ENCODE measurements at regions not wholly inside any gene's neighbourhood (a gene's known extent, or its start where the extent isn't known, plus 50 kb on each side); places are given as distances from the start of the nearest gene placed in this dataset.
A peak's percentile ranks its signal among the peaks of the same experiment; 100 is the strongest.
"Not testable (repeated sequence)": the region's sequence is repeated elsewhere in the genome, so short reads cannot be mapped to it uniquely, and the experiment has no call there.

DNA sequence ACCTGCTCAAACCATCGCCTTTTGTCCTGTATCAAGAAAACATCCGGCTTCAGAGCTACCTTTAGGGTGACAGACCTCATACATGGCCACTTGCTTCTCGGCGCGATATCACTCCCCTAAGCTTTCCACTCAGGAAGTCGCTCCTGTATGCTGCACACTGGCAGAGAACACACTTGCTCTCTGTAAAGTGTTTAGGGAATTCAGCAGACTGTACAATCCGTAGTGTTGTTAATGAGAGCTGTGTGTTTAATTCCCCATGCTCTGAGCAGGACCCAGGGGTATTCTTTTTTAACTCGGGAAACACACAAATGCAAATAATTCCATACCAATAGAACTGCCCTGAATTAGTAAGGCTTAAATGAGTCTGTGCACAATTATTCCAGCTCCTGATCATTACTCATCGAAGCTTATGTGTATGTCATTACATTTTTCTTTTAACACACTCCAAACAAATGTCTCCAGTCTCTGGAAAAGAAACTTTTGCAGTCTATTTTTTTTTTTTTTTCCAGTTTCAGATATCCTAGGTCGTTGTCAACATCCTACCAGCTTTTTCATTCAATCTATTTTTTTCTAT lies 338.7 kb upstream of the ARID1B start:
- no peak for DNase-seq

DNA sequence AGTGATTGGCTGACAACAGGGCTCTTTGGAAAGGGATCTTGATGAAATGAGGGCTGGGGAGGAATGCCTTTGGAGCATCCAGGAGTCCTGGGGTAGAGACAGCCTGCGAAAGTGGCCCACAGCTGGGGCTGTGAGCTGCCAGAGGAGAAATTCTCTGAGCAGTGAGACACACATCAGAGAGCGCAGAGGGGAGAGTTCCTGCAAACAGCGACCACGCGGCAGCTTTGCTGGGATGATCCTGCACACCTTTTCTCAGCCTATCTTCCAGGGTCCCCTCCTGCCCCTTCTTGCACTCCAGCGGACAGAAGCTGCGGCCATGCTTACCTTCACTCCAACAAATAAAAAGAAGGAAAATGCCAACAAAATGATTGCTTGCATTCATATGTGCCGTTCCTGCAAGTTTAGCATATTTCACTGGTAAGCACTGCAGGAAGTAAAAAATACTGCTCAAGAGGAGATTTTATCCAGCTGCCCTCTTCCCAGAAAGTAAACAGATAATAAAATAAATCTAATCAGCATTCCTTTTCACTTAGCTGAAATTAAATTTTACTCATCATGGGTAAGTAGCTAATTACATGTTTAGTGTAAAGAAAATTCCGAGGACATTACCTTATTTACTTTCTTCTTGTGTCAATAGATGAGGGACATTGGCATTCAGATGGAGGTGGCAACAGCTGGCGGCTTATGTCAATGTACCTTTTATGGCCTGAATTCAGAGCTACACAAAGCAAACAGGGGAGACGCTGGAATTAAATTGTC lies 339.9 kb upstream of the ARID1B start:
- no peak for DNase-seq

DNA sequence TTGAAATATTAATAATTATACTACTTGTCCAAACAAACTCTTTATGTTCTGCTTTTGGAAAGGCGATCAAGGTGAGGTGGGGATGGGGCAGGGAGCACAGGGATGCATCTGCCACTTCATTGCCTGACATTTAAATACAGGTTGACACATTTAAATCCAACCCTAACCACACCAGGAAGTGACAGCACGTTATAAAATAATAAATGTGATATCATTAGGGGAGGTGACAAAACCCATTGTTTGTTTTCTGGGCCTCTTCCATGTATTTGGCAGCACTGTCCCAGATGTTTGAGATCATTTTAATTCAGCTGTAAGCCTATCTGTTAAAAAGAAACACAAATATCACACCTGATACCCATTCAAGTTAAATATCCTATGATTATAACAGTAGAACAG lies 342.4 kb upstream of the ARID1B start:
- no peak for DNase-seq

DNA sequence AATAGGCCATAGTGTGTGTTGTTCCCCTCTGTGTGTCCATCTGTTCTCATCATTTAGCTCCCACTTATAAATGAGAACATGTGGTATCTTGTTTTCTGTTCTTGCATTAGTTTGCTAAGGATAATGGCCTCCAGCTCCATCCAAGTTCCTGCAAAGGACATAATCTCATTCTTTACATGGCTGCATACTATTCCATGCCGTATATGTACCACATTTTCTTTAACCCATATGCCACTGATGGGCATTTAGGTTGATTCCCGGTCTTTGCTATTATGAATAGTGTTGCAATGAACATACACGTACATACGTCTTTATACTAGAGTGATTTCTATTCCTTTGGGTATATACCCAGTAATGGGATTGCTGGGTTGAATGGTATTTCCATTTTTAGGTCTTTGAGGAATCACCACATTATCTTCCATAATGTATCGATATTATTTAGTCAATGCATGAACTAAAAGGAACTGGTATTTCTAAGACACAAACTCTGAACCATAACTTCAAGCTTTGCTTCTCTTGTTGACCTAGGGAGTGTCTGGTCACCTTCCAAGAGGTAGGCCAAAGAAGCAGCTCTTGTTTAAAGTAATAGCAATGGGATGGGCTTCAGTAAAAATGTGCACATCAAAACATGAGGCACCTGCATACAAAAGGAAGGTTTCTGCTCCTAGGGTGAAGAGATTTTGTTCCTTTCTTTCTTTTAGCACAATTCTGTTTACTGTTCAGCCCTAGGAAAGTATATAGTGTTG lies 343.0 kb upstream of the ARID1B start:
- DNase-seq = peak in 1 of 3 donors; percentile 14

DNA sequence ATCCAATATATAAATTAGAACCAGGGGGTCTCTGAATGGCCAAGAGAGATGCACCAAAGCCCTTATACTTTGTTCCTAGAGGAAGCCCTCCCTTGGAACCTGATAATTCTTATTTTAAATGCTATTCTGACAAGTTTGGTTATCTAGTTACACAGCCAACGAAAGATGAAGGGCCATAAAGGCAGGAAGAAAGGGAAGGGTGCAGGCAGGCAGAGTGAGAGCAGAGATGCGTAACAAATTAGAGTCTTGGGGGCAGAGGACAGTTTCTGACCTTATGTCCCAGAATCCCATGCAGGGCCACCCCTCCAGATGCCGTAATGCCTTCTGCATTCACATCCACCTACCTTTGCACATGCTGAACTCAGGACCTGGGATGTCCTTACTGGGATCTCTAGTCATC lies 344.6 kb upstream of the ARID1B start:
- no peak for DNase-seq

DNA sequence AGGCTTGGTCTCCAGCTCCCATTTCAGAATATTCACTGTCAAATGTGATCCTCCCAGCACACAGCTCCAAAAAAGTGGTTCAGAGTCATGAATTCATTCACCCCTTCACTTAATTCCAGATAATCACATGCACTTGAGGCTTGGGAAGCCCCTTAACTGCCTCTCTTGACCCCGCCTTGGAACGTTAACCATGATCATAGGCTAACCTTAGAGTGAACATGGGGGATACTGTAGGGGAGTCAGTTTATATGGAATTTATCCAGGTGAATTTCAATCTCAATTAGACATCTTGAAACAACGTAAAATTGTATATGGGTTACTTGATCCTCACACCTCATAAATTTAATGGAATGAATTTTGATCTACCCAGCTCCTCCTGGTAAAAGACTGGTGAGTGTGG lies 346.8 kb upstream of the ARID1B start:
- DNase-seq = no peak

DNA sequence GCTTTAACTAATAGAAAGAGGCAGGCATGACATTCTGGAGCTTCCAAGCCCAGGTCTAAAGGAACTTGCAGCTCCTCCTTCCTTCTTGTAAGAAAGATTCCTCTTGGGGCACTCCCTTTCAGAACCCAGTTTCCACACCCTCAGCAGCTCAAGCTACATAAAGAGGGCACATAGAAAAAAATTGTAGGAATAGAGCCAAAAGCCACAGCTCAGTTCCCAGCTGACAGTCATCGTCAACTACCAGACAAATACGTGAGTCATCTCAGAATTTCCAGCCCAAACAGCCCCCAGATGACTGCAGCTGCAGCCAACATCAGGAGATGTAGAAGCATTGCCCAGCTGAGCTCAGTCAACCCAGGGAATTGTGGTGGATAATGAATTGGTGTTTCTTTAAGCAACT lies 349.8 kb upstream of the ARID1B start:
- peak; percentile 70 to 85 (median 76) for DNase-seq

DNA sequence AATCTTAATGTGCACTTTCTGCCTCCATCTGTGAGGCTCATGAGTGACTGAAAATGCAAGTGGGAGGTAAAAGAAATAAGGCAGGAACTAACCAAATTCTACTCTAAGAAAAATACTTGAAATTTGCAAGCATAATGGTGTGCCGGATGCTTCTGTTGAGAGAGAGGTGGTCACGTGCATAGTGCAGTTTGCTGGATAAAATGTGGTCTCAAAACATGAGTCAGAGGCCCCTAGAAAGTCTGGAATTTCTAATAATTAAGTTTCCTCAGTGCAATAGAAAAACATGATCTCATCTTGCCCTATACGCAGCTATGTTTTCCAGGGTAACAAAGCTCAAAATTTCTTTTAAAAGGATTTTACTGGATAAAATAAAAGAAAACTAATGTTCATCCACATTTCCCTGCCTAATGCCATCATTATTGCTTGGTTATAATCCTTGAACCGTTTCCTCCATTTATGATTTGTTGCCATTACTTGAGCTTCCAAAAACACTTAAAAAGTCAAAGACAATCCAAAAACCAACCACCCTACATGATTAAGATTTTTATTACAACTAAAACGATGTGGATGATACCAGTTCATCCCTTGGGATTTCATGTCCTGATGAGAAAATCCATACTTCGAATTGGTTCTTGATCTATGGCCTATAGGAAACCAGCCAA lies 351.7 kb upstream of the ARID1B start:
- peak in 2 of 3 donors; percentile 17 to 37 for DNase-seq

DNA sequence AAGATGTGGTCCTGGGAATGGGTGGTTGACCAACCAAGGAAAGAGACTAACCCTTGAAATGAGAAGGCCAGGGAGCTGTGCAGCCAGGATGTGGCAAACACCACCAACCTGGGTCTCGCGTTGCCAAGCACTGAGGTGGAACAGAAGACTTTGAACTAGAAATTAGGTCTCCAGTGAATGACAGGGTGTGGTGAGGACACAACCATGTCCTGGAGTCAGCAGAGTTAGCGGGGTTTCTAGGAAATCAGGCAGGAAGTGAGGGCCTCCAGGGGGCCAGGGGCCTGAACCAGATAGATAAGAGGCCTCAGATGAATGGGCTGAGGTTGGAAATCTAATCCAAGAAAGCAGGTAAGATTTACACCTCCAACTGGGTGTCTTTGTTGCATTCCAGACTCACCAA lies 353.3 kb upstream of the ARID1B start:
- DNase-seq = no peak

DNA sequence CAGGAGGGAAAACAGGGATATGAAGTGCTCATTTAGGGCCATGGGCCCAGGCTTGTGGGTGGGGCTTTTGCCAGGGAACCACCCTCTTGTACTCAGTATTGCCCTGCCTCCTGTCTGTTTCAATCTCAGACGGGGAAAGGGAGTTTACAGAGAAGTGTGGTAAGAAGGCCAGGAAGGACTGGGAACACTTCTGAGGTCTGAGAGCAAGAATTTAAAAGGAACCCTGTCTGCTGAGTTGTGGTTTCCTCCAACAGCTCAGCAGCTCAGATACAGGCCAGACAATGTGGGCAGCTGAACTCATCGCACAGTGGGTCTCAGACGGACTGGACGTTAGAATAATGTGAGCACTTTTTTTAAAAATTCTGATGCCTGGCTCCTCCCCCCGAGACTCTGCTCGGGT lies 354.1 kb upstream of the ARID1B start:
- DNase-seq = peak; percentile 13 to 27 (median 22)

DNA sequence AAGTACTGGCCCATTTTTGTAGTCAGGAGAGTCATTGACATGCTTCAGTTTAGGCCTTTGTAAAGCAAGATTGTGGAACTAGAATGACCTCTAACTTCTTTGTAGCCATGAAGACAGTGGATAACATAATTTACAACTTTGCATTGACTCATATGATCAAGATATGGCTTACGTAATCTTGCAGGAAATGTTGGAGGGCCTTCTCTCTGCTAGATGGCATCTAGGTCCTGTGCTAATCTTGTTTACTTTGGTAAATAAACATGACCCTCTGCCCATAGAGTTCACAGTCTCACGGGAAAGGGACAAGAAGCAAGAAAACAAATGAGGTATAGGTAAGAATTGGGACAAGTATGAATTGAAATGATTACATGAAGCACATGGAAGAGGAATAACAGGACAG lies 355.2 kb upstream of the ARID1B start:
- no peak for DNase-seq

DNA sequence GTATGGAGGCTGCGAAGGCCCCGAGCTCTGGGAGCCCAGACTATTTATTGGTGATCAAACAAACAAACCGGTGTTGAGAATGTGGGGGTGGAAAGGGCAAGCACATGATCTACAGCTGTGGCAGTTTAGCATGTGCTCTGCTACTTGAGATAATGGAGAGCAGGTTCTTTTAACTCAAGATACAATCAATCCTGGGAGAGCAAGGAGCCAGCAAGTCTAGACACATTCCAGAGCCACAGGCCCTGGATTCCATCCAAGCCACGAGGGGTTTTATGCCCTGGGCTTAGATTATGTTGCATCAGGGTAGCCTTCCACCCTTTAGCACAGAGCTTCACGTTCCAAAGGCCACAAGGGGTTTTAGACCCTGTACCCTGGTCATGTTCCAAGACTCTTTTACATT lies 355.9 kb upstream of the ARID1B start:
- DNase-seq = not testable (repeated sequence)

DNA sequence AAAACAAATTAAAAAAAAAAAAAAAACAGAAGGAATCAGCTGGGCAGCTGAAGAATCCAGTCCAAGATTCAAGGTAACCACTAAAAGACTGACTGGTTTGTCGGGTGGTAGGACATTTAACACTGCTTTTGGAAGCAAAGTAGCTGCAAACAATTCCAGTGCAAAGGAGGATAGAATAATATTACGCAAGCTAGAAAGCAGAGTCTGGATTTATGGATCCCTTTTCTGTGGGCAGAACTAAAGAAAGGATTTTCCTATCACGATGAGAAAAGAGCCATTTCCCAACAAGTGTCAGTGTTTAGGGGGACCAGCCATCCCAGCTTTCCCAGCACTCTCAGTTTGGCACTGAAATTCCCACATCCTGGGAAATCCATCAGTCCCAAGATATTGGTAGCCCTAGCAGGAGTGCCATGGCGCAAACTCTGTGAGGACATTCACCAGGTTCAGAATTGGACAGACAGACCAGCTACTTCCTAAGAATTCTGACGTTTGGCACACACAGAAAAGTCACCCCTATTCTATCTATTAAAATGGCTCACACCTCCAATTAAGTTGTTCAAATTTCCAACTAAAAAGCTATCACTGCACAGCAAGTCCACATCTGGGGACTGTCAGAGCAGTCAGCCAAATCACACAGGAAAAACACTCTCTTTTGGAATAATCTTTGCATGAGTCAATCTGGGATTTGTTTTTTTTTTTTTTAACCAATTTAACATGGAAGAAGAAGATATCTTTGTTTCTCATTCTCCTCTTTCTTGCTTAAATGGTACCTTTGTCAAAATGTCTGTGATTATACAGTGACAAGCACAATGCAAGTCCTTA lies 356.8 kb upstream of the ARID1B start:
- no peak for DNase-seq

DNA sequence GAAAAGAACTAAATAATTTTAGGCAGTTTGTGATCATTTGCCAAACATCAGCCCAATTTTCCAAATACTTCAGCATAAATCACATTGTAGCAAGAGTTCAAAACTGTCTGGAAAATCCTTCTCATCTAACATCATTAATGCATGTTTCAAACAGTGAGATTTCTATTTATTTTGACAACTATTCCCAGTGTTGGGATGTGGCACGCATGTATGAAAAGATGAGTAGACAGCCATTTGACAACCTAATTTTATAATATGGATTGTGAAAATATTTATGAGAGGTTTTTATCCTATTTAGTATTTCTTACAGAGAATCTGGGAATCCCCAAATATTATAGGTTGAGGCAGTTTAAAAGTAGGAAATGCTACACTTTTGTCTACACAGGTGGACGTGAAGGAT lies 357.6 kb upstream of the ARID1B start:
- DNase-seq = no peak

DNA sequence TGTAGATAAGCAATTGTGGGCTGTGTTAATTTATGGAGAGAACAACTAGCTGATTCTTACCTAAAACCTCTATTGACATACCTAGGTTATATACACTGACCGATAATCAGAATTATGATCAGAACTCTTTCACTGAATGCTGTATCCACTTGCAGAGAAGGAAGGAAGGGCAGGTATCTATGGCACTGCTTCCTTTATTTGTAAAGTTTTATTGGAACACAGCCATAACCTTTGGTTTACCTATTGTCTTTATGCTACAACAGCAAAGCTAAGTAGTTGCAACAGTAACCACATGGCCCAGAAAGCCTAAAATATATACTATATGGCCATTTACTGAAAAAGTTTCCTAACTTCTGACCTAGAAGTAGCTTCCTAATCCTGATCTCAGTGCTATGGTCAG lies 358.9 kb upstream of the ARID1B start:
- no peak for DNase-seq

DNA sequence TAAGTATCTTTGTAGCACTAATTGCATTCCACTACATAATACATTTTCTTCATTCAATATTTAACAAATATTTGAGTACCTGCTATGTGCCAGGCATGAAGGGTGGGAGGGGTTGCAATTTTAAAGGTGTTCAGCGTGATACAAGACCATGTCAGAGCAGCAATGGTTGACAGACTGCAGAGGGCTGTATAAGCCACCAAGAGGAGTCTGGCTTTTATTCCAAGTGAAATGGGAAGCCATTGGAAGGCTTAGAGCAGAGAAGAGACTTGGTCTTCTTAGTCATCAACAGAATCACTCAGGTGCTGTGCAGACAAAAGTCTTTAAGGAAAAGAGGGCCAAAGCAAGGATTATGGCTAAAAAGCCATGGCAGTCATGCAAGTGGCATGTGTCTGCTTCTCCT lies 360.8 kb upstream of the ARID1B start:
- DNase-seq = no peak

DNA sequence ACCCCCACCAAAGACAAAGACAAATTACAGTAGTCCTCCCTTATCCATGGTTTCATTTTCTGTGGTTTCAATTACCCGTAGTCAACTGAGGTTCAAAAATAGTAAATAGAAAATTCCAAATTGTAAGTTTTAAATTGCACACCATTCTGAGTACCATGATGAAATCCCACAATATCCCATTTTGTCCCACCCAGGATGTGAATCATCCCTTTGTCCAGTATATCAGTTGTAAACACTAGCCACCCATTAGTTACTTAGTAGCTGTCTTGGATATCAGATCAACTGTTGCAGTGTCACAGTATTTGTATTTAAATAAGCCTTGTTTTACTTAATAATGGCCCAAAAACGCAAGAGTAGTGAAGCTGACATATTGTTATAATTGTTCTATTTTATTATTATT lies 364.0 kb upstream of the ARID1B start:
- no peak for DNase-seq

DNA sequence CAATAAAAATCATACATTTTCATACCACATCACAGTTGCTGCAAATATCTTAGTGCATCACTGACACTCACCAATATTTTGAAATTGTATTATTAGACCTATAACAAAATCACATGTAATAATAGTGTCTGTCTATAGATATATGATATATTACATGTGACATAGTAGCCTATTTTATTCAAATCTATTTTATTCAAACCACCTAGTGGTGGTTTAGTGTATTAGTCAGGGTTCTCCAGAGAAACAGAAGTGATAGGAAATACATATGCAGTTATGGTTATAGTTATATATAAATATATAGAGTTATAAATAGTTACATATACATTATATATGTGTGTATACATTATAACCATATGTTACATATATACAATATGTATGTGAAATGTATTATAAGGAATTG lies 366.5 kb upstream of the ARID1B start:
- DNase-seq = peak in 1 of 3 donors; percentile 16

DNA sequence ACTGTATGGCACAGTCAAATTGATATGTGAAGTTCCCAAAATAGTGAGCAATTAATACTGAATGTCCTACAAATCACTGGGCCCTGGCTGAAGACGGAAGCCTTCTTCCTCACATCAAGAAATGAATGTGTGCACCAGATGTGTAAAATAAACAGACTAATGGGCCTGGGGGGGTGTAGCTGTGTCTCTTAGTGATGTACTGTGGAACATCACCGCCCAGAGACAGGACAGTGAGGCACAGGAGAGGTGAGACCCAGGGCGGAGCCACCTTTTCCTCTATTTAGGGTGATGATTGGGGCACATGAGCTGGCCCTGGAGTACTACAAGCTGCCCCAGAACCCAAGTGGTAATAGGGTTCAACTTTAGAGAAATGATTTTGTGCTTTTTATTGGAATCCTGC lies 368.5 kb upstream of the ARID1B start:
- no peak for DNase-seq

DNA sequence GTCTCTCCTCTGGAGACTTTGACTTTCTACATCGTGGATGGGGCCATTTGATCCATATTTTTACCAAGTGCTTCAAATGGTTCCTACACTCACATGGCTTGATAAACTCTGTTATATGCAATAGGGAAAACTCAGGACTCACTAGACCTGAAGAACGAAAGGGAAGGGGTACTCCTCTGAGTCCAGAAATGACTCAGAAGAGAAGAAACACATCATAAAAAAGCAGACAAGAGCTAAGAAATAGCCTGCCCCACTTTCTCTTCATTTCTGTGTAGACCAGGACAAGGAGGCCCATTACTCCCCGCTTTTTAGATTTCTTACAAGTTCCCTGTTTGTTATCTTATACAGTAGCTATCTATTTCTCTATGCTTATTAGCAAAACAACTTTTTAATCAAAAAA lies 369.8 kb upstream of the ARID1B start:
- no peak for DNase-seq

DNA sequence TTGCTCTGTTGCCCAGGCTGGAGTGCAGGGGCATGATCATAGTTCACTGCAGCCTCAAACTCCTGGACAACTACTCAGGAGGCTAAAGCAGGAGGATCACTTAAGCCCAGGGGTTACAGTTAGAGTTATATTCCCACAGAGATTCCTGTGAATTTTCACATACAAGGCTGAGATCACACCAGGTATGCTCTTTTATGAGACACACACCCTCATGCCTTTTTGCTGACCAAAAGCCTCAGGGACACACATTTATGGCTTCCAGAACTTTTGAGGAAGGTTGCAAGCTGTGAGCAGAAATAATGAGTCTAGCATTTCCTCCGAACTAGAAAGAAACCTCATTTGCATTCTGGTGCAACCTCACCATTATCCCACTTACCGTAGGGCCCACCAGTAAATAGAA lies 370.5 kb upstream of the ARID1B start:
- no peak for DNase-seq

DNA sequence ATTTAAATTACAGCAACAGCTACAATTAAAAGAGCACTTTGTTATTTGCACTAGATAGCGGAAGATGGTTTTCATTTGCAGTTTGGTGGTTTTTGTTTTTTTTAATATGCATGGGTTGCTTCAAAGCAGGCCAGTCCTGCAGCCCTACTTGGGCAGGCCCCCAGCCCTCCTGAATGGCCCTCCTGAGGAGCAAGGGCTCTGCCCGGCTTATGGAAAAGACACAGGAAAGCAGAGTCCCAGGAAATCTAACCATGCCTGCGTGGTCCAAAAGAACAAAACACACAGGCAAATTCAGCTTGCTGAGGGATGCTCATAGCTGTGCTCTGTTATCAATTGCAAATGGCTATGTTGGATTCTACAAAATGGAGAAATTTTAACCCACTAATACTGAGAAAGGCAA lies 371.1 kb upstream of the ARID1B start:
- DNase-seq = no peak

DNA sequence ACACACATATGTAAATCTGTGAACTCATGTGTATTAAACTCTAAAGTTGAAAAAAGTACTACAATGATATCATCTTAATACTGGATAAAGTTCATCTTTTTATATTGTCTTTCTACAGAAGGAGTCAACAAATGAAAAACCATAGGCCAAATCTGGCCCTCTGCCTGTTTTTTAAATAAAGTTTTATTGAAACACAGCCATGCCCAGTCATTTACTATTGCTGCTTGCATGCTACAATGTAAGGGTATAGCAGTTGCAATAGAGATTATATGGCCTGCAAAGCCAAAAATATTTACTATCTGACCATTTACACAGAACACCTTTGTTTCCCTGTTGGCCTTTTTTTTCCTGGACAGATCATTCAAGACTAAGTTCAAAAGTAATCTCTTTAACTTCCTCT lies 374.6 kb upstream of the ARID1B start:
- no peak for DNase-seq
